PC-9 (cell line): ENCODE measurements at regions not wholly inside any gene's neighbourhood (a gene's known extent, or its start where the extent isn't known, plus 50 kb on each side); places are given as distances from the start of the nearest gene placed in this dataset.

Source experiments
- BruUV-seq: library from RNA; stranded (reverse); fragments of 400-500 nt; replicated peaks from 2 replicates; lab custom pipeline; 2021; lab: Mats Ljungman, UMichigan
- CTCF ChIA-PET: fragments of 300-600 bp; sonication (Branson Sonifier 250); formaldehyde crosslinking; loops from one replicate; lab custom pipeline; 2022; ENCODE audit warnings: antibody characterized with exemption; lab: Charles Lee
- POLR2A ChIA-PET: fragments of 300-600 bp; sonication (Branson Sonifier 250); formaldehyde crosslinking; loops from one replicate; lab custom pipeline; 2022; ENCODE audit warnings: antibody characterized with exemption; ENCODE audit not compliant: unreplicated experiment; lab: Charles Lee
- DNase-seq, 2 experiments: peaks; one replicate each; pipeline versions ENCODE4 v3.0.0 to v3.0.0-alpha.2; 2015 to 2022; ENCODE audit warnings: mixed read lengths in 1 of 2
- H2AFZ ChIP-seq: fragments of 200-600 bp; sonication (generic); 2 replicates; pipeline ENCODE4 v1.8.1; 2017; ENCODE audit warnings: antibody characterized with exemption
- H3F3A ChIP-seq: fragments of 200-600 bp; sonication (generic); 2 replicates; pipeline ENCODE4 v1.8.1; 2017; ENCODE audit warnings: antibody characterized with exemption, mild to moderate bottlenecking, low read depth; ENCODE audit not compliant: insufficient read depth
- H3K27ac ChIP-seq: fragments of 200-600 bp; sonication (generic); 2 replicates; pipeline ENCODE4 v1.6.1; 2016; ENCODE audit warnings: mixed run types
- H3K27me3 ChIP-seq: fragments of 200-600 bp; sonication (generic); 2 replicates; pipeline ENCODE4 v1.6.1; 2016; ENCODE audit warnings: low read depth, mixed run types; ENCODE audit not compliant: insufficient read depth
- H3K36me3 ChIP-seq: fragments of 200-600 bp; sonication (generic); 2 replicates; pipeline ENCODE4 v1.6.1; 2016; ENCODE audit warnings: low read depth, mixed run types
- H3K4me1 ChIP-seq: fragments of 200-600 bp; sonication (generic); replicated peaks from 2 replicates; pipeline ENCODE4 v1.6.1; 2016; ENCODE audit warnings: mixed run types; ENCODE audit not compliant: insufficient read depth
- H3K4me2 ChIP-seq: fragments of 200-600 bp; sonication (generic); 2 replicates; pipeline ENCODE4 v1.6.1; 2017; ENCODE audit warnings: mixed run types
- H3K4me3 ChIP-seq: fragments of 200-600 bp; sonication (generic); 2 replicates; pipeline ENCODE4 v1.6.1; 2016; ENCODE audit warnings: mixed run types
- H3K79me2 ChIP-seq: fragments of 200-600 bp; sonication (generic); 2 replicates; pipeline ENCODE4 v1.6.1; 2017; ENCODE audit warnings: low read depth, mixed run types
- H3K9me2 ChIP-seq: fragments of 200-600 bp; sonication (generic); 2 replicates; pipeline ENCODE4 v1.8.1; 2017; ENCODE audit warnings: mild to moderate bottlenecking; ENCODE audit not compliant: insufficient read depth
- H3K9me3 ChIP-seq: fragments of 200-600 bp; sonication (generic); 2 replicates; pipeline ENCODE4 v1.8.1; 2016; ENCODE audit warnings: low read depth; ENCODE audit not compliant: insufficient read depth
- H4K20me1 ChIP-seq: fragments of 200-600 bp; sonication (generic); 2 replicates; pipeline ENCODE4 v1.8.1; 2017; ENCODE audit not compliant: insufficient read depth
- CTCF ChIP-seq: fragments of 200-600 bp; sonication (generic); conservative IDR thresholded peaks from 2 replicates; pipeline ENCODE4 v1.6.1; 2017; ENCODE audit warnings: mixed run types, antibody characterized with exemption, mild to moderate bottlenecking, moderate library complexity
- EZH2 ChIP-seq: fragments of 200-600 bp; sonication (generic); IDR thresholded peaks from 2 replicates; pipeline ENCODE4 v1.8.0; 2017; ENCODE audit warnings: antibody characterized with exemption, low read depth
- intact Hi-C: fragments of 100-400 bp; cut with micrococcal nuclease; formaldehyde crosslinking; loops from one replicate; pipeline ENCODE4 v1.10.0; 2022; ENCODE audit not compliant: unreplicated experiment

DNA sequence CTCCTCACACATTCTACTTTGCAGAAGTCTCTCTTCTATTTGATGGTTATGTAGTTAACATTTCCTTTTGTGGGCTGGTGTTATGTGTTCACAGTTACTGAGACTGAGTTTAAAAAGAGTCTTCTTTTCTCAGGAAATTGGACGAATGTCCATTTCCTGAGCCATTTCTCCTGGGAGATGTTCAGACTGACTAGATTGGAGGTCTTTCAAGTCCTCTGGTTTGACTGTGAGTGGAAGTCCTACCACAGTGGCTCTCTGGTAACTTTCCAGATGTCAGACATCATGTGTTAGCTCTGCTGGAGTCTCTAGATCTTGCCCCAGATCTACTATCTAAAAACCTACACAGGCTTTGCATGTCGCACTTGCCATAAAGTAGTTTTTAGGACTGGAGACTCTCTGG, 116.0 kb downstream of the GALR1 start:
- intact Hi-C loops: no loop called here
- peaks cover 55% of the 10 kb centered on the region for H3K27me3 ChIP-seq
- H3K9me2 ChIP-seq: no peaks in the 10 kb centered on the region
- H3K79me2 ChIP-seq: no peaks in the 10 kb centered on the region
- BruUV-seq: no TSS peak
- POLR2A ChIA-PET: no interaction called here
- no peaks in the 10 kb centered on the region for H4K20me1 ChIP-seq
- no peak overlapping the region for H3K4me3 ChIP-seq
- H3K27ac ChIP-seq: no peak overlapping the region
- TF ChIP-seq CTCF: no peak
- TF ChIP-seq EZH2: no peak
- H3K4me2 ChIP-seq: no peak overlapping the region
- no peaks in the 10 kb centered on the region for H3F3A ChIP-seq
- no peak for DNase-seq
- CTCF ChIA-PET: no interaction called here
- no peaks in the 10 kb centered on the region for H3K4me1 ChIP-seq
- no peaks in the 10 kb centered on the region for H3K36me3 ChIP-seq
- no peak overlapping the region for H2AFZ ChIP-seq
- peaks cover 4% of the 10 kb centered on the region; the same call in 1 of the 2 replicates for H3K9me3 ChIP-seq

GRCh38 chr18:77366067-77366719, 116.5 kb downstream of the GALR1 start:
- CTCF ChIA-PET: no interaction called here
- H3K4me1 ChIP-seq: no peaks in the 10 kb centered on the region
- intact Hi-C loops: no loop called here

More at GRCh38 chr18:77366067-77366719, 116.5 kb downstream of the GALR1 start:
- POLR2A ChIA-PET: no interaction called here
- Histone ChIP-seq H3F3A (no peaks in the 10 kb centered on the region), H2AFZ (no peak overlapping the region), H4K20me1 (no peaks in the 10 kb centered on the region), H3K9me3 (peaks cover 4% of the 10 kb centered on the region; the same call in 1 of the 2 replicates), H3K4me2 (no peak overlapping the region), H3K9me2 (no peaks in the 10 kb centered on the region), H3K27ac (no peak overlapping the region), H3K4me3 (no peak overlapping the region), H3K27me3 (peaks cover 55% of the 10 kb centered on the region), H3K36me3 (no peaks in the 10 kb centered on the region), H3K79me2 (no peaks in the 10 kb centered on the region)
- no peak for DNase-seq
- no TSS peak for BruUV-seq
- TF ChIP-seq EZH2: no peak
- no peak for TF ChIP-seq CTCF
